Uterus (tissue), 3 donors: ENCODE measurements at regions not wholly inside any gene's neighbourhood (a gene's known extent, or its start where the extent isn't known, plus 50 kb on each side); places are given as distances from the start of the nearest gene placed in this dataset.

Experiments used
- DNase-seq, 2 donors: peaks; one replicate each; pipeline ENCODE4 v3.0.0-alpha.2; 2019 to 2020
- H3K27ac ChIP-seq, 2 donors: fragments of 200-600 bp; sonication (generic); 1 replicate in 1 of 2; 2 replicates in 1 of 2; pipeline ENCODE4 v1.5.1; 2016 to 2018
- H3K27me3 ChIP-seq, 2 donors: fragments of 200-600 bp; sonication (generic); one replicate each; pipeline ENCODE4 v1.5.1; 2018 to 2019; ENCODE audit warnings: control low read depth in 1 of 2
- H3K36me3 ChIP-seq, 2 donors: fragments of 200-600 bp; sonication (generic); one replicate each; pipeline ENCODE4 v1.5.1; 2019; ENCODE audit warnings: control low read depth in 1 of 2
- H3K4me1 ChIP-seq, 2 donors: fragments of 200-600 bp; sonication (generic); one replicate each; pipeline ENCODE4 v1.5.1; 2018 to 2019; ENCODE audit warnings: control low read depth in 1 of 2
- H3K4me3 ChIP-seq, 2 donors: fragments of 200-600 bp; sonication (generic); 1 replicate in 1 of 2; 2 replicates in 1 of 2; pipeline ENCODE4 v1.5.1; 2018 to 2019; ENCODE audit warnings: mild to moderate bottlenecking in 1 of 2
- H3K9me3 ChIP-seq, 2 donors: fragments of 200-600 bp; sonication (generic); one replicate each; pipeline ENCODE4 v1.5.1; 2019; ENCODE audit warnings: control low read depth in 1 of 2
- CTCF ChIP-seq, 4 experiments: fragments of 200-600 bp in 2 of 4; fragments of 450-650 bp in 2 of 4; sonication (generic) in 2 of 4; IDR thresholded peaks; one replicate each; pipeline ENCODE4 v1.5.1; 2016 to 2019; ENCODE audit warnings: antibody characterized with exemption in 4 of 4, mild to moderate bottlenecking in 2 of 4, moderate library complexity in 1 of 4
- POLR2A ChIP-seq, 2 donors: fragments of 450-650 bp; IDR thresholded peaks; one replicate each; pipeline ENCODE4 v1.6.1; 2016; ENCODE audit warnings: antibody characterized with exemption in 2 of 2, mild to moderate bottlenecking in 1 of 2, moderate library complexity in 1 of 2
- intact Hi-C: fragments of 100-400 bp; cut with DNase I; formaldehyde crosslinking; loops from one replicate; pipeline ENCODE4 v1.15.1; 2023; ENCODE audit warnings: low total_unique reads
- donor health status: DM: yes; HTN: yes; CAD: no.

DNA sequence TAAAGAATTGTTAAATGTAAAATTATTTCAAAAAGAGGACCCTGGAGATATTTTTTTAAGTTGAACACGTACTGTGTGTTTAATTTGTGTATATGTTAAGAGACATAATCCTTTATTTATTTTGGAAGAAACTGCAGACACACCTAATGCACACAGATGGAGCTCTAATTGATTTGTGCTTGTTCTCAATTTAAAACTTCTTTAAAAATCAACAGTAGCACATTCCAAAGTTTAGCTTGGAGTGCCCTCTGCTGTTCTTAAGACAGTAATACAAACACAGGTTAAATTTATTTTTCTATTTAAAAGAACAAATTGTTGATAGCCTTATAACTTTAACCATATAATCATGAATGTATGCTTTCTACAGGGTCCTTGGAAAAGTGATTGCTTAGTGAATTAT, 277.6 kb upstream of the ADAMTS16 start:
- Histone ChIP-seq H3K4me1 (no peaks in the 10 kb centered on the region), H3K4me3 (no peak overlapping the region), H3K27ac (no peak overlapping the region), H3K9me3 (no peaks in the 10 kb centered on the region), H3K27me3 (no peaks in the 10 kb centered on the region), H3K36me3 (no peaks in the 10 kb centered on the region)
- TF ChIP-seq CTCF (IDR thresholded peaks at IDR 0.05) (peak in 3 of 4 experiments; percentile 35 to 45 (median 39)), POLR2A (IDR thresholded peaks at IDR 0.05) (no peak)
- intact Hi-C loops: no loop called here
- no peak for DNase-seq

DNA sequence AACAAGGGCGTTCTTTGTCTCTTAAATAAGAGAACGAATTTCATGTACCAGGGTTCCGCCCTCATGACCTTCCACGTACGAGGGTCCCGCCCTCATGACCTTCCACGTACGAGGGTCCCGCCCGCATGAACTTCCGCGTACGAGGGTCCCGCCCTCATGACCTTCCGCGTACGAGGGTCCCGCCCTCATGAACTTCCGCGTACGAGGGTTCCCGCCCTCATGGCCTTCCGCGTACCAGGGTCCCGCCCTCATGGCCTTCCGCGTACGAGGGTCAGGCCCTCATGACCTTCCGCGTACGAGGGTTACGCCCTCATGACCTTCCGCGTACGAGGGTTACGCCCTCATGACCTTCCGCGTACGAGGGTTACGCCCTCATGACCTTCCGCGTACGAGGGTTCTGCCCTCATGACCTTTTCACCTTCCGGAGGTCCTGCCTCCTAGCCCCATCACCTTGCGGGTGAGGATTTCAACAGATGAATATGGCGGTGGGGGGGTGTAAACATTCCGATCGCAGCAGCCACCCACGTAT, 273.9 kb upstream of the ADAMTS16 start:
- intact Hi-C loops: no loop called here
- Histone ChIP-seq H3K9me3 (no peaks in the 10 kb centered on the region), H3K27me3 (no peaks in the 10 kb centered on the region), H3K4me1 (no peaks in the 10 kb centered on the region), H3K36me3 (no peaks in the 10 kb centered on the region), H3K27ac (no peak overlapping the region), H3K4me3 (no peak overlapping the region)
- TF ChIP-seq POLR2A (IDR thresholded peaks at IDR 0.05): no peak
- TF ChIP-seq CTCF (IDR thresholded peaks at IDR 0.05): no peak
- DNase-seq: no peak

GRCh38 chr5:4866817-4867216, 273.3 kb upstream of the ADAMTS16 start:
- intact Hi-C loops: no loop called here
- no peak for DNase-seq
- no peaks in the 10 kb centered on the region for H3K9me3 ChIP-seq
- TF ChIP-seq CTCF (IDR thresholded peaks at IDR 0.05) (no peak), POLR2A (IDR thresholded peaks at IDR 0.05) (no peak)
- H3K36me3 ChIP-seq: no peaks in the 10 kb centered on the region
- no peak overlapping the region for H3K4me3 ChIP-seq
- H3K4me1 ChIP-seq: no peaks in the 10 kb centered on the region
- H3K27me3 ChIP-seq: no peaks in the 10 kb centered on the region
- no peak overlapping the region for H3K27ac ChIP-seq

DNA sequence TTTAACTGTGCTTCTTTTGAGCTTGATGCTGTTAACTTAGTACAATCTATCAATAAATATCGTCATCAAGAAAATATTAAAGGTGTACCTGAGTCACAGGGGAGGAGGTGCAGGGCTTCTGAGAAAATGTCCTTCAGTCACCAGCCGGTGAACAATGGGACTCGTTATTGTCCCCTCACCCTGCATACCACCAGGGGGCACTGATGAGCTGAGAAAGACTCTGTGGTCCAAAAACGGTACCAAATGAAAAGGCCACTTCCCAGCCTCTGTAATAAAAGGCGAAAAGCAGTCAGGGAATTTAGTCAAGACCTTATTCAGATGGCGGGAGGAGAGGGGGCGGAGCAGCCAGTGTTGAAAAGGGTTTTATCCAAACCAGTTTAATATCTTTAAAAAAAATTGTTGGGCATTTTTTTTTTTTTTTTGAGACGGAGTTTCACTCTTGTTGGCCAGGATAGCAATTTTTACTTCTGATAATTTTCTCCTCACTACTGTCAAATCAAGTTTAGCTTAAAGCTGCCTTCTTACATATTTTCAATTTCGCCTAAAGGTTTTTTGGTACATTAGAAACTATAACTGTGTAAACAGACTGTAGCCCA, 271.9 kb upstream of the ADAMTS16 start:
- H3K36me3 ChIP-seq: no peaks in the 10 kb centered on the region
- peak in 1 of 2 donors; percentile 34 for DNase-seq
- no peaks in the 10 kb centered on the region for H3K4me1 ChIP-seq
- H3K27ac ChIP-seq: no peak overlapping the region
- no peaks in the 10 kb centered on the region for H3K27me3 ChIP-seq
- TF ChIP-seq POLR2A (IDR thresholded peaks at IDR 0.05) (no peak), CTCF (IDR thresholded peaks at IDR 0.05) (peak; percentile 26 to 45 (median 44))
- no peak overlapping the region for H3K4me3 ChIP-seq
- intact Hi-C loops: no loop called here
- H3K9me3 ChIP-seq: no peaks in the 10 kb centered on the region

DNA sequence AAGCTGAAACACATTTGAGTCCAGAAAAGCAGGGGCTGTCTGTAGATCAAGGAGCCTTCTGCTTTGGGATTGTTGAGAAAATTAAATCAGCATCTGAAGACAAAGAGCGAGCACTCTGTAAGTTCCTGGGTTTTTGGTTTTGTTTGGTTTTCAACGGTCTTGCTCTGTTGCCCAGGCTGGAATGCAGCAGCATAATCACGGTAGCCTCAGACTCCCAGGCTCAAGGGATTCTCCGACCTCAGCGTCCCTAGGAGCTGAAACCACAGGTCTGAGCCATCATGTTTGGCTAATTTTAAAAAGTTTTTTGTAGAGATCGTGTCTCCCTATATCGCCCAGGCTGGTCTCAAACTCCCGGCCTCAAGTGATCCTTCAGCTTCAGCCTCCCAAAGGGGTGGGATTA, 266.5 kb upstream of the ADAMTS16 start:
- no peak for DNase-seq
- H3K27ac ChIP-seq: no peak overlapping the region
- H3K4me1 ChIP-seq: no peaks in the 10 kb centered on the region
- no peaks in the 10 kb centered on the region for H3K27me3 ChIP-seq
- no peak for TF ChIP-seq CTCF (IDR thresholded peaks at IDR 0.05)
- TF ChIP-seq POLR2A (IDR thresholded peaks at IDR 0.05): no peak
- intact Hi-C loops: no loop called here
- H3K4me3 ChIP-seq: no peak overlapping the region
- no peaks in the 10 kb centered on the region for H3K36me3 ChIP-seq
- H3K9me3 ChIP-seq: no peaks in the 10 kb centered on the region
